Skeletal muscle tissue (tissue), 3 donors: ENCODE measurements at regions not wholly inside any gene's neighbourhood (a gene's known extent, or its start where the extent isn't known, plus 50 kb on each side); places are given as distances from the start of the nearest gene placed in this dataset.

Experiments used
- H3K27ac ChIP-seq: one replicate; pipeline ENCODE4 v1.7.0; 2013; ENCODE audit warnings: mild to moderate bottlenecking, low read depth, low read length, inconsistent platforms
- H3K27me3 ChIP-seq, 3 donors: one replicate each; pipeline ENCODE4 v1.7.0; 2013; ENCODE audit warnings: low read length in 3 of 3; ENCODE audit not compliant: control insufficient read depth in 3 of 3, insufficient read depth in 3 of 3
- H3K36me3 ChIP-seq, 3 donors: one replicate each; pipeline ENCODE4 v1.7.0; 2013; ENCODE audit warnings: low read length in 3 of 3; ENCODE audit not compliant: control insufficient read depth in 3 of 3, insufficient read depth in 3 of 3
- H3K4me1 ChIP-seq, 3 donors: one replicate each; pipeline ENCODE4 v1.7.0; 2013; ENCODE audit warnings: low read length in 3 of 3, mild to moderate bottlenecking in 3 of 3; ENCODE audit not compliant: control insufficient read depth in 3 of 3, insufficient read depth in 3 of 3
- H3K4me3 ChIP-seq, 3 donors: one replicate each; pipeline ENCODE4 v1.7.0; 2013; ENCODE audit warnings: low read length in 3 of 3
- H3K9ac ChIP-seq, 3 donors: one replicate each; pipeline ENCODE4 v1.7.0; 2013; ENCODE audit warnings: low read length in 3 of 3, mild to moderate bottlenecking in 3 of 3, moderate library complexity in 2 of 3, low read depth in 1 of 3
- H3K9me3 ChIP-seq, 3 donors: one replicate each; pipeline ENCODE4 v1.7.0; 2013; ENCODE audit warnings: low read length in 3 of 3; ENCODE audit not compliant: control insufficient read depth in 3 of 3
- donor health status: Osteomylitis.

DNA sequence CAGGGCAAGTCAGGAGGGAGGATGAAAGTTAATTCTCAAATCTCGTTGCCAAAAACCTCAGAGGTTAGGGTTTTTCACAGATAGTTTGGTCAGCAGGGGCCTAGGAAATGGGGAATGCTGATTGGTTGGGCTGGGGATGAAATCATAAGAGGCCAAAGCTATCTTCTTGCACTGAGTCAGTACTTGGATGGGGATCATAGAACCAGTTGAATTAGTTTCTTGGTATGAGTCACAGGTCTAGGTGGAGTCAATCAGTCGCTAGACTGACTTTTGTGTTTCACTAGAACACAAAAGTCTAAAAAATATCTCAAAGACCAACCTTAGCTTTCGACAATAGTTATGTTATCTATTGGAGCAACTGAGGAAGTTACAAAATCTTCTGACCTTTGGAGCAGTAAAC is 368.5 kb downstream of the TBC1D32 start:
- Histone ChIP-seq H3K9ac (no peak overlapping the region), H3K27me3 (no peaks in the 10 kb centered on the region), H3K4me3 (no peak overlapping the region), H3K27ac (no peak overlapping the region), H3K4me1 (no peaks in the 10 kb centered on the region), H3K36me3 (no peaks in the 10 kb centered on the region), H3K9me3 (no peaks in the 10 kb centered on the region)

DNA sequence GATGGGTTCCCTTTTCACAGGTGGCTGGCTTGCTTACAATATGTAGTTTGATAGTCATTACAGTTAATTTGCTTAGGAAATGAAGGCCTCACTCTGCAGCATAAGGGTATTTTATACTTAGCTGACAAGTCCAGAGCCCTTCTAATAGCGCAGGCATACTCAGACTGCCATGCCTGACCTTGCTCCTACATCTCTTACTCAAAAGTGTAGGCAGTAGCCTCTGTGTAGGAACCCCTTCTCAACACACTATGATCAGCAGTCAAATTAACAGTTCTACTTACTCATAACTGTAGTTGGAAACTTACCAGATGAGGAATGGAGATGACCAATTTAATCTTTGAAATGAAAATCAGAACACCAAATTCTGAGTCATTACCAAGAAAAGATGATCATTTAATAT is 373.5 kb downstream of the TBC1D32 start:
- Histone ChIP-seq H3K9ac (no peak overlapping the region), H3K4me1 (no peaks in the 10 kb centered on the region)

DNA sequence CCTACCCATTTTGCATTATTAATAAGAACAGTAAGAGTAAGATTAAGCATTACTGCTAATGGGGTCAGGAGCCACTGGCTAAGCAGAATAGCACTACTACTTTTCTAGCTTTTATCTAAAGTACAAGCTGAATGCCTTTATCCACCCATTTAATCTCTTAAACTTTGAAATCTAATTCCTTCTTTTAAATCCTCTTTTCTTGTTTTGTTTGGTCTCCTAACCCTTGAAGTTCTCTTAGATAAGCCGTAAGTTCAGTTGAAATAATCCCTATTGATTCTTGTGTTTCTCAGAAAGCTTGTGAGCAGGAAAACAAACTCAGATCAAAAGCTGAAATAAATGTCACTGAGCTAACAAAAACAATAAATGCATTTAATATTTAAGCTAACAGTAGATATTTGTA is 380.2 kb downstream of the TBC1D32 start:
- H3K9me3 ChIP-seq: no peaks in the 10 kb centered on the region
- no peaks in the 10 kb centered on the region for H3K36me3 ChIP-seq
- H3K9ac ChIP-seq: no peak overlapping the region
- no peaks in the 10 kb centered on the region for H3K4me1 ChIP-seq
- H3K27ac ChIP-seq: no peak overlapping the region
- no peak overlapping the region for H3K4me3 ChIP-seq
- H3K27me3 ChIP-seq: no peaks in the 10 kb centered on the region

More for the DNA sequence above, 373.5 kb downstream of the TBC1D32 start:
- no peaks in the 10 kb centered on the region for H3K9me3 ChIP-seq
- H3K27me3 ChIP-seq: no peaks in the 10 kb centered on the region
- no peak overlapping the region for H3K27ac ChIP-seq
- H3K36me3 ChIP-seq: no peaks in the 10 kb centered on the region
- H3K4me3 ChIP-seq: no peak overlapping the region

DNA sequence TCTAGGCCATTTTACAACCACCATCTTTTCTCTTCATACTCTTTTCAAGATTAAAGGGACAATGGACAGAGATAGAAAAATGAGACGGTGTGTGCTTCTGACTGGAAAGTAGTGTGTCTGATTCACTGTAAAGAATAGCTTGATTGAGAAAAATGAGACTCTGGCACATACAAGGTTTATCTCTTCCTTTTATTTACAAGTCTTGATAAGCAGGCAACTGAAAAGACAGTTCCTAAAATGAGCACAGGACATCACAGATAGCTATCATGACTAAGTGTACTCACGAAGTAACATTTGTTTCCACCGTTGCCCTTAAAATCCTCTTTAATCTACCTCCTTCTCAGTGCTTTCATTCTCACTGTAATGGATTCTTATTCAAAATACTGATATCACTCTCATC is 383.0 kb downstream of the TBC1D32 start:
- Histone ChIP-seq H3K4me3 (no peak overlapping the region), H3K36me3 (no peaks in the 10 kb centered on the region), H3K4me1 (no peaks in the 10 kb centered on the region), H3K9me3 (no peaks in the 10 kb centered on the region), H3K27me3 (no peaks in the 10 kb centered on the region), H3K27ac (no peak overlapping the region), H3K9ac (no peak overlapping the region)

DNA sequence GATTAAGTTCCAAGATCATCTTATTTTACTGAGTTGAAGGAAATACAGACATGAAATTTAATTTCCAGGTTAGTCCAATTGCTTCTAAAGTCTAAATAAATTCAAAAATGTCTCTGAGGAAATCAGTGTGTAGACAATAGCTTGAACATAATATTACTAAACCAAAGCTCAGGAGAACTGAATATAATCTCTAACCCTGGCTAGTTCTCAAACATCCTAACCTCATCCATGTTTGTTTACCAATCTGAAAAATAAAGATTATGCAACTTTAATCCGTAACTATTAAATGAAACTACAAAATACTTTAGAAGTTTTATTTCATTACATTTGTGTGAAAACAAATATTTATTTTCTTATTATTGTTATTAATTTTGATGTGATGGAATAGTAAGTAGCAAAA is 387.2 kb downstream of the TBC1D32 start:
- Histone ChIP-seq H3K9me3 (no peaks in the 10 kb centered on the region), H3K9ac (no peak overlapping the region), H3K4me3 (no peak overlapping the region), H3K27ac (no peak overlapping the region), H3K27me3 (no peaks in the 10 kb centered on the region), H3K36me3 (no peaks in the 10 kb centered on the region), H3K4me1 (no peaks in the 10 kb centered on the region)

DNA sequence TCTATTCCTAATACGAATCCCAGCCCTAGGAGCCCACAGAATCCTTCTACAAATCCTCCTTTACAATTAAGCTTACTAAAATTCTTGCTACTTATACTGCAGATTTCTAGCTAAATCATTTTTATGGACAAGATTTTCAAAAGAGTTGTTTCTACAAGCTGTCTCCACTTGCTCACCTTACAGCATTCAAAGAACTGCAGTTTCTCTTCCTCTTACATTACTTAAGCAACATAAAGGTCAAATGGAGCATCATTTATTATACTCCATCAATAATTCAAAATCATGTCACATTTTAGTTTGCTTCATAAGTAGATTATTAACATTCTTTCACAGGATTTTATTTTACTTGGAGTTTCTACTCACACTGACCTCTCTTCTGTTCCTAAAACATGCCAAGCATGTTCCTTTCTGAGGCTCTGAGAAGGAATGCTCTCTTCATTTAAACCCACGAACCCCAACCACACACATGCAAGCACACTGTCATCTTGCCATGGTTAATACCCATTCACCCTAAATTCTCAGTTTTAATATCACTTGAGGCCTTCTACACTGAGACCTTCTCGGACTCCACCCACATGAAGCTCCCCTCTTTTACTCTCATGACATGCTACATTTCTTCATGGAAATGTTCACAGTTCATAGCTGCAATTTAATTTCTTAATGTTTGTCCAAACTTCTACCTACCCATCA is 388.2 kb downstream of the TBC1D32 start:
- Histone ChIP-seq H3K27me3 (no peaks in the 10 kb centered on the region), H3K27ac (no peak overlapping the region), H3K4me1 (no peaks in the 10 kb centered on the region), H3K36me3 (no peaks in the 10 kb centered on the region), H3K4me3 (no peak overlapping the region), H3K9ac (no peak overlapping the region), H3K9me3 (no peaks in the 10 kb centered on the region)

DNA sequence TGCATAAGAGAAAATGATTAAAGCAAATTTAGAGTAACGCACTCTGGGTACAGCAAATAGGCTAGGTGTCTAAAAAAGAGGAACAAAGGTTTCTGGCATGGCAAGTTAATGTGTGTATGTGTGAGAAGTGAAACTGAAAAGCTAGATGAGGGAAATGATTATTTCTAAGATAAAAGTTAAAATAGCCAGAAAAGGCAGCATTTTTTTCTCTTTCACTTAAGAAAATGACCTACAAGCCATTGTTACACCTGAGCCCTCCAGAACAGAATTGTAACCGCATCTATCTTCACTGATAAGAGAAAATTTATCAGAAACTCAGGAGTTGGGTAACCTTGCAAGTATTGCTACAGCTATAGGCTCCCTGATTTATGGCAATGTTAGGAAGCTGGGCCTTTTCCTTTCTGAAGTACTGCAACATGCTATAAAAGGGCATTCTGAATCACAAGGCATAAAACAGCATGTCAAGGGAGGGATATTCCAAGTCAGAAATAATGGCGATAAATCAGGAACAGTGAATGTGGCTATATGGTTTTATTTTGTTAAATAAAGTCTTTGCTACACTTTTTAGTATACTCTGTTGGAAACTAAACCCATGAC is 395.3 kb downstream of the TBC1D32 start:
- Histone ChIP-seq H3K27ac (no peak overlapping the region), H3K36me3 (no peaks in the 10 kb centered on the region), H3K9me3 (no peaks in the 10 kb centered on the region), H3K4me1 (no peaks in the 10 kb centered on the region), H3K4me3 (no peak overlapping the region), H3K27me3 (no peaks in the 10 kb centered on the region), H3K9ac (no peak overlapping the region)

DNA sequence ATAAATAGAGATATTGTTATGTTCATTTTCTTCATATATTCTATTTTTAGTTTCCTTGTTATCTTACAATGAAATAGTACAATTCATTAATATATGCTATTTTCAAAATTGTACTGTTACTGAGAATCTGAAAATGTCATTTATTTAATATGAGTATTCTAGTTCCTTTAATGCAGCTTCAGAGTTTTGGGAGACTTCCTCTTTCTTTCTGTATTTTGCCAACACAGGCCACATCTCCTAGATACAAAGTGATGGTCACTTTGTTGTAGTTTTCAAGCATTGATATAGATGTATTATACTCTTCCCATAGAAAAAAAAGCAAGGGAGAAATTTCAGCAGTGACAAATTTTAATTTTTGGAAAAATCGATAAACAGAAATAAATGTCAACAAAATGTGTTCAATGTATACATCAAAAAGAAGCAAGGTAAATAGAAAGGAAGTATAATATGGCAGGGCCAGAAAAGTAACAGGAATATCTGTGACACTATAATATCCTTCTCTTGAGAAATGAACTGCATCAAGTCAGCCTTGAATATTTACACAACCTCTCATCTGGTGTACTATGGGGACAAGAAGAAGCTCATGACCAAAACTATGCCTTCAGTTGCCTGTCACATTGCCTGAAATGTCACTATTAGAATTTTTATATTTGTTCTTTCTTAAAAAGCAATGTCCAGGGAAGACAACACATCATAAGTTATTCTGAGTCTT is 396.0 kb downstream of the TBC1D32 start:
- H3K9me3 ChIP-seq: no peaks in the 10 kb centered on the region

DNA sequence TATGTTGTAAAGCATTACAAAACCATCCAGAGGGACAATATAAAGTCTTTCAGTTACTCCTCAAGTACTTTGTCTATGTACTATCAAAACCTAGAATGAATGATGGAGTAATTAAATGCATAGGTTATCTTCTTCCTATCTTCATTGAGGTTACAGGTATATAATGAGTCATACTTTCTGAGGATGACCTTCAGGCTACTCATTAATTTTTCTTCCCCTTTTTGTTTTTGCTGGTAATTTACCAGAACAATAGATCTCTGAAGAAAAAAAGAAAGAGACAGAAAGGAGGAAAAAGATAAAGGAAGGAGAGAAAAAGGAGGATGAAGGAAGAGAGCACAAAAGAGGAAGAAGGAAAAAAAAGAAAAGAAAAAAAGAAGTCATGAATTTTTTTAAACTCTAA is 398.4 kb downstream of the TBC1D32 start:
- no peaks in the 10 kb centered on the region for H3K27me3 ChIP-seq
- H3K9ac ChIP-seq: no peak overlapping the region
- no peaks in the 10 kb centered on the region for H3K9me3 ChIP-seq

More for the DNA sequence above, 396.0 kb downstream of the TBC1D32 start:
- no peaks in the 10 kb centered on the region for H3K4me1 ChIP-seq
- no peak overlapping the region for H3K4me3 ChIP-seq
- no peak overlapping the region for H3K9ac ChIP-seq
- H3K27ac ChIP-seq: no peak overlapping the region
- H3K36me3 ChIP-seq: no peaks in the 10 kb centered on the region
- H3K27me3 ChIP-seq: no peaks in the 10 kb centered on the region

DNA sequence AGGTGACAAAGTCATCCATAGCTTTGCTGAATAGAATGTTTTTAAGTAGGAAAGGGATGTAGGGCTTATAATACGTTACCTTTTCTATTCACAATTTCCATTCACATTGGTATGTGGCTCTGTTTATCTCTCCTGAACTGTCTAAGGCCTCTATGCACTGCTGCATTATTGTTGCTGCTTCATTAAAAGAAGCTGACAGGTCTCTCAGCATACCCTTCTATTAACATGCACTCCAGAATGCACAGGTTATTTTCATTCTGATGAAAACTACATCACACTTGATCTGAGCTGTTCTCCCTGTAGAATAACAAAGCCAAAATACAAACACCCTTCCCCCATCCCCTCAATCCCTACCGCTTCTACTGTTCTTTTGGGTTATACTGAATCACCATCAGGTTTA is 399.3 kb downstream of the TBC1D32 start:
- Histone ChIP-seq H3K4me3 (no peak overlapping the region), H3K27me3 (no peaks in the 10 kb centered on the region), H3K36me3 (no peaks in the 10 kb centered on the region), H3K4me1 (no peaks in the 10 kb centered on the region), H3K9ac (no peak overlapping the region), H3K27ac (no peak overlapping the region), H3K9me3 (no peaks in the 10 kb centered on the region)

More for the DNA sequence above, 398.4 kb downstream of the TBC1D32 start:
- no peak overlapping the region for H3K27ac ChIP-seq
- H3K4me1 ChIP-seq: no peaks in the 10 kb centered on the region
- H3K36me3 ChIP-seq: no peaks in the 10 kb centered on the region
- no peak overlapping the region for H3K4me3 ChIP-seq
